Sigmoid colon (tissue), 4 donors: ENCODE measurements at regions not wholly inside any gene's neighbourhood (a gene's known extent, or its start where the extent isn't known, plus 50 kb on each side); places are given as distances from the start of the nearest gene placed in this dataset.

ENCODE experiments used
- EP300 ChIP-seq, 4 donors: sonication (generic); formaldehyde crosslinking; IDR thresholded peaks; one replicate each; pipeline ENCODE4 v1.6.1; 2017; ENCODE audit warnings: antibody characterized with exemption in 4 of 4
- POLR2AphosphoS5 ChIP-seq, 4 donors: sonication (generic); formaldehyde crosslinking; IDR thresholded peaks; one replicate each; pipeline ENCODE4 v1.6.1; 2017; ENCODE audit warnings: antibody characterized with exemption in 4 of 4
- TF ChIP-seq, protein P1 (sequence below), 4 experiments: fragments of 450-650 bp in 3 of 4; fragments of 200-600 bp in 1 of 4; IDR thresholded peaks; one replicate each; pipeline ENCODE4 v1.5.1; 2016 to 2019; ENCODE audit warnings: antibody characterized with exemption in 4 of 4, mild to moderate bottlenecking in 3 of 4, moderate library complexity in 2 of 4

DNA sequence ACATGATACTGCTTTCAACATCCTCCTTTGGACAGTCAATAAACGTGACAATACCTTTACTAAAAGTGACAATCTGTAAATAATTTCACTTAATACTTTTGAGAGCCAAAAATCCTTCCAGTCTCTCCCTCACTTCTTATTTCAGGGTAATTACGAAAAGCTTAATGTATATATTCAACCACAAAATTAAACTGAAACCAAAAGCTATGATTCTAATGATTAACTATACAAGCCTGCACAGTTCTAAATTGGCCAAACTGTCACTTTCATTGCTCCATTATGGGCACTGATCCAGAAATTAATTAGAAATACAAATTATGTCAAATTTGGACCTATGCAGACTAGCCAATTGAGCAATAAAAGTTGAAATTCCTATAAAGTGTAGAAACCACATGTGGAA lies 696.5 kb upstream of the MIS18BP1 start:
- TF ChIP-seq, protein P1, sequence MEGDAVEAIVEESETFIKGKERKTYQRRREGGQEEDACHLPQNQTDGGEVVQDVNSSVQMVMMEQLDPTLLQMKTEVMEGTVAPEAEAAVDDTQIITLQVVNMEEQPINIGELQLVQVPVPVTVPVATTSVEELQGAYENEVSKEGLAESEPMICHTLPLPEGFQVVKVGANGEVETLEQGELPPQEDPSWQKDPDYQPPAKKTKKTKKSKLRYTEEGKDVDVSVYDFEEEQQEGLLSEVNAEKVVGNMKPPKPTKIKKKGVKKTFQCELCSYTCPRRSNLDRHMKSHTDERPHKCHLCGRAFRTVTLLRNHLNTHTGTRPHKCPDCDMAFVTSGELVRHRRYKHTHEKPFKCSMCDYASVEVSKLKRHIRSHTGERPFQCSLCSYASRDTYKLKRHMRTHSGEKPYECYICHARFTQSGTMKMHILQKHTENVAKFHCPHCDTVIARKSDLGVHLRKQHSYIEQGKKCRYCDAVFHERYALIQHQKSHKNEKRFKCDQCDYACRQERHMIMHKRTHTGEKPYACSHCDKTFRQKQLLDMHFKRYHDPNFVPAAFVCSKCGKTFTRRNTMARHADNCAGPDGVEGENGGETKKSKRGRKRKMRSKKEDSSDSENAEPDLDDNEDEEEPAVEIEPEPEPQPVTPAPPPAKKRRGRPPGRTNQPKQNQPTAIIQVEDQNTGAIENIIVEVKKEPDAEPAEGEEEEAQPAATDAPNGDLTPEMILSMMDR (IDR thresholded peaks at IDR 0.05): no peak
- TF ChIP-seq POLR2AphosphoS5 (IDR thresholded peaks at IDR 0.05) (no peak), EP300 (IDR thresholded peaks at IDR 0.05) (no peak)
